GM12865 (cell line): ENCODE measurements at regions not wholly inside any gene's neighbourhood (a gene's known extent, or its start where the extent isn't known, plus 50 kb on each side); places are given as distances from the start of the nearest gene placed in this dataset.

Experiments used
- DNase-seq: peaks from one replicate; pipeline ENCODE4 v3.0.0; 2010; ENCODE audit warnings: low read depth
- H3K4me3 ChIP-seq: 2 replicates; pipeline ENCODE4 v1.5.1; 2011; ENCODE audit warnings: mild to moderate bottlenecking, low read depth, low read length, control low read depth
- TF ChIP-seq, protein P1 (sequence below): IDR thresholded peaks from 2 replicates; pipeline ENCODE4 v1.5.1; 2011; ENCODE audit warnings: low read length, control low read depth, low read depth, inconsistent platforms; ENCODE audit not compliant: insufficient read depth; ENCODE audit errors: missing control alignments

DNA sequence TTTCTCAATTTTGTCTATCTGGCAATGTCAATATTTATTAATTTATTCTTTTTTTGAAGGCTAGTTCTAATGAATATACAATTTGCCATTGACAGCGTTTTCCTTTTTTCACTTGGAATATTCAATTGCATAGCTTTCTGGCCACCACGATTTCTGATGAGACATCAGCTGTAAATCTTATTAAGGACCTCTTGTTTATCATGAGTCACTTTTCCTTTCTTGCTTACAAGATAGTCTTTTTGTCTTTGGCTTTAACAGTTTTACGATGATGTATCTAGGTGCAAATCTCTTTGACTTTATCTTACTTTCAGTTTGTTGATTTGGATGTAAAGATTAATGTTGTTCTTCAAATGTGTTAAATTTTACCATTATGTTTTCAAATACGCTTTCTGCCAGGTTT, 991.6 kb upstream of the SLC10A2 start:
- TF ChIP-seq, protein P1, sequence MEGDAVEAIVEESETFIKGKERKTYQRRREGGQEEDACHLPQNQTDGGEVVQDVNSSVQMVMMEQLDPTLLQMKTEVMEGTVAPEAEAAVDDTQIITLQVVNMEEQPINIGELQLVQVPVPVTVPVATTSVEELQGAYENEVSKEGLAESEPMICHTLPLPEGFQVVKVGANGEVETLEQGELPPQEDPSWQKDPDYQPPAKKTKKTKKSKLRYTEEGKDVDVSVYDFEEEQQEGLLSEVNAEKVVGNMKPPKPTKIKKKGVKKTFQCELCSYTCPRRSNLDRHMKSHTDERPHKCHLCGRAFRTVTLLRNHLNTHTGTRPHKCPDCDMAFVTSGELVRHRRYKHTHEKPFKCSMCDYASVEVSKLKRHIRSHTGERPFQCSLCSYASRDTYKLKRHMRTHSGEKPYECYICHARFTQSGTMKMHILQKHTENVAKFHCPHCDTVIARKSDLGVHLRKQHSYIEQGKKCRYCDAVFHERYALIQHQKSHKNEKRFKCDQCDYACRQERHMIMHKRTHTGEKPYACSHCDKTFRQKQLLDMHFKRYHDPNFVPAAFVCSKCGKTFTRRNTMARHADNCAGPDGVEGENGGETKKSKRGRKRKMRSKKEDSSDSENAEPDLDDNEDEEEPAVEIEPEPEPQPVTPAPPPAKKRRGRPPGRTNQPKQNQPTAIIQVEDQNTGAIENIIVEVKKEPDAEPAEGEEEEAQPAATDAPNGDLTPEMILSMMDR: no peak
- no peak overlapping the region for H3K4me3 ChIP-seq
- DNase-seq: no peak

DNA sequence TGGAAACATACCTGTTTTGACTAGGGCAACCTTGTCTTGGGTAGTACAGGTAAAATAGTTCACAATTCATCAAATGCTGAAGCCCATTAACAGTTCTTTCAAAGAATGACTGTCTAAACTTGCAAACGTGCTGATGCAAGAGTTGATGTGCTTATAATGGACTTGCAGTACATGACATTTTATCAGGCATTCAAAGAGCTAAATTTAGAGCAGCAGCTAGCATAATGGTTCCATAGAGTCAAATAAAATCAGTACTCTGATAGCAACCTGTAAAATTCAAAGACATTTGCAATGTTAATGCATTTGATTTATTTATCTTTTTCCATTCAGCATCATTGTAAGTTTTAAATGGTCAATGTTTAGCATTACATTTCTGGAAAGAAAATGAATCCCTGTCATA, 979.7 kb upstream of the SLC10A2 start:
- TF ChIP-seq, protein P1: no peak
- no peak overlapping the region for H3K4me3 ChIP-seq
- DNase-seq: no peak

DNA sequence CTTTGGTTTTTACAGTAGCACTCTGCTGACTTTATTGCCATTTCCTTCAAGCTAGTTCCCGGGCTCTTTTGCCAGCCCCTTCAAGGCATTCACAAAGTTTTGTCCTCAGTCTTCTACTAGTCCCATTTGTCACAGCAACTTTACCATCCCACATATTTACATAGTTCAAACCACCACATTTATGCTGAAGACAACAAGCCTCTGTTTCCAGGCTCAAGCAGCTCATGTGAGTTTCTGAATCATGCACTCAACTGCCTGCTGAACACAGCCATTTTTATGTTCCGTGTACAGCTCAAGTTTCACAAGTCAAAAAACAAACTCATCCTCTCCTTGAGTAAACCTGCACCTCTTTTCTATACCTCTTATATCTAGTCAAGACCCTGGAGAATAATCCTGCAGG, 977.0 kb upstream of the SLC10A2 start:
- TF ChIP-seq, protein P1: no peak
- DNase-seq: no peak
- H3K4me3 ChIP-seq: no peak overlapping the region

DNA sequence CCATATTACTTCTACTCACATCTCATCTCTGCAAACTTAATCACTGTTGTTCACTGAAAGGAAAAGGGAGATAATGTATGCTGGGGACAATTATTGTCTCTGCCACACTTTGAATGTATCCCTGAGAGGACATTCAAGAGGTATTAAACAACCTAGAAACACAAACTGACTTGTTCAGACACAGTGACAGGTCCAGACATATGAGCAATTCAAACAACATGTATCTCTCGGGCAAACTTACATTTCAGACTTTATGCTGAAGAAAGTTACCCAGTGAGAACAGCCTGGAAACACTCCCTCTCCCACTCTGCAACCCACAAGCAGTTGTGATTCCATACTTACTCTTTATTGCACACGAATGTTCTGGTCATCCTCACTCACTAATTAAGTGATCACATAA, 968.7 kb upstream of the SLC10A2 start:
- H3K4me3 ChIP-seq: no peak overlapping the region
- TF ChIP-seq, protein P1: no peak
- no peak for DNase-seq

DNA sequence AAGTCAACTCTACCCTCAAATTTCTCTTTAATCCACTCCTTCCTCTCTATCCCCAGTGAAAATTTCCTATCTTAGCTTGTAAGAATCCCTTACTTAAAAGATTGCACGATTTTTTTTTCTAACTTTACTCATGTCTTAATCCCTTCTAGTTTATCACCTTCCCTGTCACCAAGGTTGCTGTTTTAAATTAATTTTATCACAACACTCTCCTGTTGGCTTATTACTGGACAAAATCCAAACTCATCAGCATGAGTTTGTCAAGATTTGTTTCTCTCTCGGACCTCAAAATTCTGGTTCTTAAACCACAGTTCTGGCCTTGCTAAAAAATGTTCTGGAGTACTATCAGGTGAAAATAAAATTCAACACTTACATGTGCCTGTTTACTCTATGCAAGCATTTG, 959.1 kb upstream of the SLC10A2 start:
- TF ChIP-seq, protein P1: no peak

DNA sequence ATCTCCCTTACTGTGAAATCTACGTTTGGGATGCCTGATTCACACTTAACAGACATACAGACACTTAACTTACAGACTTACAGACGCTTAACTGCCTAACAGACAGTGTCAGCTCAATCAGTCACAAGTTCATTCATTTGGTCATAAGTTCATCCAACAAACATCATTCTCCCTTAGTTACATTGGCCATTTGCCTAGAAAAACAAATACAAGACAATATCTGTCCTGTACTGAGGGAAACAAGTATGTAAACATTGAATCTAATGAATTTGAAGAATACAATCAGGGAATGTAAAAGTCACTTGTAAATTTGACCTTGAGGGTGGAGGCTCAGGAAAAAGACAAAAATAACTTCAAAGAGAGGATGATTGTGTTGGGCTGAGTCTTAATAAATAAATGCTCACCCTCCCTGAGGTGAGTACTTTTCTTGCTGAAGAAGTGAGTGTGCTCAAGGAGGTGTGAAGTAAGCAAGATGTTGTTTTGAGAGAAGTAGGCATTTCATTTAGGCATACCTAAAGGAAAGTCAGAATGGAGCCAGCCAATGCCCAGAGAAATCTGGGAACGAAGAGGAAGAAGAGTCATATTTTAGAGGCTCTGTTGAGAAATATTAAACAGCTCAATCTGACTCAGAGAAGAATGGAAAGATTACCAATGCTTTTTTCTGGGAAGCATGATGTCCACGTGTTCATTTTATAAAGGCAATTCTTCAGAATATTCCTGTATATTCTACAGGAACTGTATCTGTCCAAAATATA, 958.4 kb upstream of the SLC10A2 start:
- no peak overlapping the region for H3K4me3 ChIP-seq
- DNase-seq: no peak
- TF ChIP-seq, protein P1: no peak

More for the DNA sequence above, 959.1 kb upstream of the SLC10A2 start:
- DNase-seq: no peak
- no peak overlapping the region for H3K4me3 ChIP-seq

DNA sequence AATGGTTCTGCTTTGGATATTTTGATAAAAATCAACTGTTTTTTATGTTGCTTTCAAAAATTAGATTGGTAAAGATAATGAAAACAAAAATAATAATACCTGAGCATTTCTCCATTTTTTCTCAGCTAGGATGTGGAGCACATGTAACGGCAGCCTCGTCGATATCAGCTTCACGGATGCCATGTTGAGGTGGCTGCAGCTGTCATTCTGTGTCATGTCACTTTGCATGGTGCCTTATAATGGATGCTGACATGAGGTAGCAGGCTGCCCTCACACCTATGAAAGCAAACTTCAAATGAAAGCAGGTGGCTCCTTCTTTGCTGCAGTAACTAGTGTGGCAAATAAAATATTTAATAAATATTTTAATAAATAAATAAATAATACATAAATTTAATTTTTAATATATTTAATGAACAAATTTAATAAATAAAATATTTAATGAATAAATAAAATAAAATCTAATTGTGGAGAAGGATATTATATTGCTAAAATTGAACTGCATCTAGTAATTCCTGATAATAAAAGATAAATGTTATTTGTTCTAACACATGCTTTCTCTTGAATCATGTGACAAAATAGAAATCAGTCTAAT, 955.7 kb upstream of the SLC10A2 start:
- no peak for DNase-seq
- no peak overlapping the region for H3K4me3 ChIP-seq
- TF ChIP-seq, protein P1: no peak
